NCI-H128 (cell line): ENCODE measurements at regions not wholly inside any gene's neighbourhood (a gene's known extent, or its start where the extent isn't known, plus 50 kb on each side); places are given as distances from the start of the nearest gene placed in this dataset.

Experiments
- DNase-seq: peaks from one replicate; lab custom pipeline; 2025; ENCODE audit not compliant: unreplicated experiment; lab: John Stamatoyannopoulos, UW

GRCh38 chr22:49073873-49074417, 753.7 kb downstream of the BRD1 start:
- DNase-seq: no peak

GRCh38 chr22:49072996-49073645, 754.6 kb downstream of the BRD1 start:
- no peak for DNase-seq

GRCh38 chr22:49070501-49070900, 757.2 kb downstream of the BRD1 start:
- no peak for DNase-seq

DNA sequence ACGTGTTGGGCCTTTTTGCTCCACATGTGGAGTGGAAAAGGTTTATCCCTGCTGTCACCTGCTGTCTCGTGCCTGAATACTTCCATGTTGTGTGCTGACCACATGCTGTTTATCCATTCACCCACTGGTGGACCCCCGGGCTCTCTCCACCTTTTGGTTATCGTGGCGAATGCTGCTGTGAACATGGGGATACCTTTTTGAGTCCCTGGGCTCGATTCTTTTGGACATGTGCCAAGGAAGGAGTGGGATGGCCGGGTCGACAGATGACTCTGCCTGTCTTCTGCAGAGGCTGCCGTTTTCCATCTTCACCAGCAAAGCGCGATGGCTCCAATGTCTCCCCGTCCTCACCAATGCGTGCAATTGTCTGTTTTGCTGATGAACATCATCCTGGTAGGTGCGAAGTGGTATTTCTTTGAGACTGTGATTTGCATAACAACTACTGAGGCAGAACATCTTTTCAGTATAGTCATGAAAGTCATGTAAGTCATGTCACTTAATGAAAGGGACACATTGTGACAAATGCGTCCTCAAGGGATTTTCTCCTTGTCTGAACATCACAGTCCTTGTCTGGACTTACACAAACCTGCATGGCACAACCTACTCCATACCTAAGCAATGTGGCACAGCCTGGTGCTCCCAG, 758.7 kb downstream of the BRD1 start:
- DNase-seq: no peak

DNA sequence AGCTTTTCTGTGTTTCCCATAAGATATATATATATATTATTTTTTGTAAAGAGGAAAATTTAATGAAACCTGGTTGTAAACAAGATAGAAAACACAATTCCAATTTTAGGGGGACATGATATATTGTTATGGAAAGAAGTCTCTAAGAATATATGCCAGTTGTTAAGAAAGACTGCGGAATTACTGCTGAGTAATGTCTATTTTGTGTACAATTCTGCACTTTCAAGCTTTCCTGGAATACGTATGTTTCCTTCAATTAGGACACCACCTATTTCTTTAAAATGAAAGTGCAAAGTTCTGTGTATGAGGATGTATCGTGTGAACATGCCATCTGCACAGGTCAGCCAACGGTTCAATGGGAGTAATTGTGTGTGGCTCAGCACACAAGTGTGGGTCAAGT, 760.2 kb downstream of the BRD1 start:
- DNase-seq: no peak

GRCh38 chr22:49066619-49067018, 761.1 kb downstream of the BRD1 start:
- DNase-seq: no peak

GRCh38 chr22:49064836-49065235, 762.8 kb downstream of the BRD1 start:
- DNase-seq: no peak

DNA sequence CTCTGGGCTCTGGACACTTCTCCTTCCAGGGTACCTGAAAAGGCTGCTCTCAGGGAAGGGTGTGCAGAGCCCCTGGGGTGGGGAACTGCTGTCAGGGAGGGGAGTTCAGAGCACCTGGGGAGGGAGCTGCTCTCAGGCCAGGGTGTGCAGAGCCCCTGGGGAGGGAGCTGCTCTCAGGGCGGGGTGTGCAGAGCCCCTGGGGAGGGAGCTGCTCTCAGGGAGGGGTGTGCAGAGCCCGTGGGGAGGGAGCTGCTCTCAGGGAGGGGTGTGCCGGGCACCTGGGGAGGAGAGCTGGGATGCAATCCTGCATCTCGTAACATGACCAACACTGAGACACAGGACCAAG, 764.2 kb downstream of the BRD1 start:
- no peak for DNase-seq

DNA sequence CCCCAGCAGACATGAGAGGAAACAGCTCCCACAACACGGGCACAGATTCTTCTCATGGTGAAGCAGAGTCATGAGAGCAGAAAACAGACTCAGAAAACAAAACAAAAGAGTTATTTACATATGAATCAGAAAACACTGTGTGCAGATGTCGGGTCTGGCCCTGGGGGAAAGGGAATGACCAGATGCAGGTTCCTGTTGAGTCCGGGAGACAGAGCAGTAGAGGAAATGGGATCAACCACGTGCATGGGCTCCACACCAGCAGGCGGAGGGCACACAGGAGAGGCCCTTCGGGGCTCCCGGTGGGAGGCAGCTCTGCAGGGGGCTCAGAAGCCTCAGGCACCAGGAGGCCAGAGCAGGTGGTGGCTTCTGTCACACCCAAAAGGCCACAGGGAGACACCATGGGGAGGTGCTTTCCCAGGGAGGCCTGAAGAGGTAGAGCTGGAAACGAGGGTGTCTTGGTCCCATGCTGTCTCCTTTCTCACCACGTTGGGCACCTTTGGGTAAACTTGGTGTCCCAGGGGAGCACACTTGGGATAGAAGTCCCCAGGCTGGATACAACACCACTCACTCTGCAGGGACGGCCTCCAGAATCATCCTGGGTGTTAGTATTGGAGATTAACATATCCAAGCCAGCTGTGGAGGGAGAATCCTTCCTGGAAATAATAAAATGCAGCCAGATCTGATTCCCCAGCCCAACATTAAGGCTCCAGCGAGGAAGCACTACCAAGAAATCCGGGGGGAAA, 764.7 kb downstream of the BRD1 start:
- no peak for DNase-seq

DNA sequence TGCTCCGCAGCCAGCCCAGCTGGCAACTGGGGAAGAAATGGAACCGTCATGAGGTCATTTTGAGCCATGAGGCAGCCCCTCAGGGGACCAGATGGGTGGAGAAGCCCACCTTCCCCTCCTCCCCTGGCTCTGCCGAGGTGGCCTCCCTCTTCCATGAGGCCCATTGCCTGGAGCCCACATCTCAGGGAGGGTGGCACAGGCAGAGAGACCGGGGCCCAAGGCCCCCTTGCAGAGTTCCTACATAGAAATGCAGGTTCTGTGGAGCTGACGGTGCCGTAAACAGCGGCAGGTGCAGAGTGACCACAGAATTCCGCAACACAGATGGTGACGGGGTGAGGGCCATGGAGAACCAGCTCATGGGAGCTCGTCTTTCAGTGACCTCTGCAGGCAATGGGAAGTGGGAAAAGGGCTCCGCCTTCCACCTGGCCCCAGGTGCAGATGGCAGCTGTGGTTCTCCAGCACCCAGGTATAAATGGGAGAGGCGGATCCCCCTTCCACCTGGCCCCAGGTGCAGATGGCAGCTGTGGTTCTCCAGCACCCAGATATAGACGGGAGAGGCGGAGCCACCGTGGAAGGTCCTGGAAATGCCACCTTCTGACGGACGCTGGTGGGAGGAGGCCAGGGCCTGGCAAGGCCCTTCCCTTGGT, 765.4 kb downstream of the BRD1 start:
- DNase-seq: no peak

- no peak for DNase-seq
These were observed 769.8 kb downstream of the BRD1 start for GRCh38 chr22:49057910-49058309.

DNA sequence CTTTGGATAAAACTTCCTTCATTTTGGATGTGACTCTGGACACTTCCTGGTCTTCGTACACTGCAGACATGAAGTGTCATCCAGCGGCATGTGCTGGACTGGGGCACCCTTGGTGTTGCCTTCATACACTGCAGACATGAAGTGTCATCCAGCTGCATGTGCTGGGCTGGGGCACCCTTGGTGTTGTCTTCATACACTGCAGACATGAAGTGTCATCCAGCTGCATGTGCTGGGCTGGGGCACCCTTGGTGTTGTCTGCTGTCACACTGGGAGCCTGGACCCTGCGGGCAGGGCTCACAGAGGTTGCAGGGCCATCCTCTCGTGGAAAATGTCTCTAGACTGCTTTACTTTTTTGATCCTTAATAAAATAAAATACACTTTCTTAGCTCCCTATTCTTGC, 771.4 kb downstream of the BRD1 start:
- DNase-seq: no peak

DNA sequence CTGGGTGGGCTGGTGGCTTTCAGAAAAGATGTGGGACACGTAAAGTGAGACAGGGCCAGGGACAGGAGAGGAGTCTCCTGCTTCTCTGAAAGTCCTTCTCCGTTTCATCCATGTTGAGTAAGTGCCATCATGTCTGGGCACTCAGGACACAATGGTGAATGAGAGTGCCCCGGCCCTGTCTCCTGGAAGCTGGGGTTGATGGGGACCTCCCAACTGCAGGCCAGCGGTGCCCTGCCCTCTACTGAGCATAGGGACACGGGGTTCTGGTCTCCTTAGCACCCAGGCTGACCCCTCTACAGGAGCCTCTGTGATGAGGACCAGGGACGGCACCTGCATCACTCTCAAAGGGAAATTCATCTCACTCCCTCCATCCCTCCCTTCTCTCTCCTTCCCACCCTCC, 772.3 kb downstream of the BRD1 start:
- no peak for DNase-seq

DNA sequence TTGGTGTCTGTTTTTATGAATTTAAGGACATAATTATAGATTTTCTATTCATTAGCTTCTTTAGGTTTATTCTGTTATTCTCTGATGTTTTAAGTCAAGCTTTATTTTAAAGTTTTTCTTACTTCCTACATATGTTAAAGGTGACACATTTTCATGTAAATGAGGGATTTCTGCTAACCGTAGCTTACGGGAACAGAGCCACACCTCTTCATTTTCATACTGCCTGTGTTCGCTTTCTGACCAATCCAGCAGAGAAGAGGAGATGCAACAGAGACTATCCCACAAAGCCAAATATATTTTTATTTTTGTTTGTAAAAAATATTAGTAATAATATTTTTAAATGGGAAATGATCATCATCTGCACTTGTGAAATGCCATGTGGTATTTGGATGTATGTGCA, 774.1 kb downstream of the BRD1 start:
- DNase-seq: no peak

DNA sequence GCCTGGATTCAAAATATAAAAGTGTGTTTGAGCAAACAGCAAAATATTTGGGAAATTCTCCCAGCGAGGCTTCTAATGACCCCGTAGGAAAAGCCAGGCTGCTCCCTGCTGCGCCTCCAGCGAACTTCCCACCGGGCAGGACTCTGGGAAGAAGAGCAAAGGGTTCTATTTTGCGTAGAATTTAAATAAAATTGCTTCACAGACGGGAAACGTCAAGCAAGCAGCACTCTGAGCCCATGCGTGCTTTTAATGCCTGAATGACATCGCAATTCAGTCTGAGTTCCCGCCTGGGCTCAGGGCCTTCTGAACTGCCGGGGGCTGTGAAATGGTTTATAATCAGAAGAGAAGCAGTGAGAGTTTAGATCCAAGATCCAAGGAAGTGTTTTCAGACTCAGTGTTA, 775.1 kb downstream of the BRD1 start:
- no peak for DNase-seq

GRCh38 chr22:49052023-49052538, 775.6 kb downstream of the BRD1 start:
- no peak for DNase-seq

- no peak for DNase-seq
These were observed 776.1 kb downstream of the BRD1 start for GRCh38 chr22:49051491-49052022.

DNA sequence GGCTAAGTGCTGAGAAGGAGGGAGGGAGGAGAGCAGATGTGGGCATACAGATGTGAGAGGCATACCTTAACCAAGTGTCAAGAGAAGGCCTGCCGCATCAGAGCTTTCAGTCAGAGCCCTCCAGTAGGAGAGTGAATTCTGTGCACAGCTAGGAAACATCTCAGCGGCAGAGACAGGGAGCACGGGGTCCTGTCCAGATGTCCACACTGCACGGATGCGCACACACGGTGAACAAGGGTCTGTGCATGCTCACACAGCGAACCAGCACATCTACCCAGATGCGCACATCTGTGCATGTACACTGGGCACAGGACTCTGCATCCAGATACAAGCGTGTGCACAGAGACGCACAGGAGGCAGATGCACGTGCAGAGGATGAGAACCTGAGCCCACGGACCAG, 778.0 kb downstream of the BRD1 start:
- no peak for DNase-seq

GRCh38 chr22:49048591-49048990, 779.1 kb downstream of the BRD1 start:
- no peak for DNase-seq

DNA sequence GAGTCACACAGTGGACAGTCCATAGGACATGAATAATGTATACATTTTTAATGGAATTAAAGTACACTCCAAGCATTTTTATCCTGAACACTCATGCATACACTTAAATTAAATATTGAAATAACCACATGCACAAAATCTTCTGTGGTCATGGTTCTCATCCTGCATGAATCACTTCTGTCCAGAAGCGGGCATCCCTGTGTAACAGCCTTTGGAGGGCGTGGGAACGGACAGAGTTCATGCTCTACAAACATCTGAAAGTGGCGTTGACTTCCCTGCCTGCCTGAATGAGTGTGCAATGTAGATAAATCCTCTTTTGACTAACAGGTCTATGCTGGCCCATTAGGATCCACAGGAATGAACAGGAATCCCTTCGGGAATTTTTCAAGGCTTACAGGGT, 780.2 kb downstream of the BRD1 start:
- no peak for DNase-seq
